CD4-positive, alpha-beta T cell treated with Interleukin-6 at 100 ng/mL for 8 hours (primary cell): ENCODE measurements at regions not wholly inside any gene's neighbourhood (a gene's known extent, or its start where the extent isn't known, plus 50 kb on each side); places are given as distances from the start of the nearest gene placed in this dataset.

Source experiments
- DNase-seq: peaks from one replicate; pipeline ENCODE4 v3.0.0-alpha.2; 2020; ENCODE audit warnings: mixed read lengths, low spot score

DNA sequence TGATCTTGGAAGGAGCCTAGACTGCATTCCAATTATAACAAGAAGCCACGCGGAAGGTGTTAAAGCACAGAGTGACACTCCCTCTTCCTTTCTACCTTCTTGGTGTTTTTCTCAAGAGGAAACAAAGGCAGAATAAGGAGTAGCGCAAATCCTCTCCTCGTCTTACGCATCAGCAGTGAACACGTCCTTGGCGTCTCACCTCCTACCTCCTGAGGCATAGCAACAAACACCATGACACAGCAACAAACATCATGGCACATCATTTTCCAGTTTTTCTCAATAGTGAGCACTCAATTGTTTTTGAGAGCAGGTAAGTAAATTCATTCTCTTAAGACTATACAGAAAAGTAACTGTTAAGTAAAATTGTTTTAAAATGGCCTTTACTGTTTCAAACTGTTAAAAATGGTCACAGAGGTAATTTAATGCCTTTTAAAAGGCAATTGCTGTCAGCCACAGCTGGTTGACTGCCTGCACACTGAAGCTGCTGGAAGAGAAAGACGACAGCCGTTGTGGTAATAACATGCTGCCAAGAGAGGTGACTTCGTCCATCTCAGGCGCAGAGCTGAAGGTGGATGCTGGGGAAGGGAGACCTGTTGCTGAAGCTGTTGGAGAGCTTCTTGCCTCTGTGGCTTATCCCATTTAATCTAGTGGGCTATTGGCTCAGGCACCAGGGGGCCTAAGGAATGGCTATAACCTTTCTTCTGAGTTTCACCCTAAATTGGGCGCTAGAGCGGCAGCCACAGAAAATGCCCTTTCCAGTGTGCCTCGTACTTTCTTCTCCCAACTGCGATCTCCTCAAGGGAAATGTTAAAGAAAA, 703.7 kb downstream of the UQCRFS1 start:
- DNase-seq: no peak

DNA sequence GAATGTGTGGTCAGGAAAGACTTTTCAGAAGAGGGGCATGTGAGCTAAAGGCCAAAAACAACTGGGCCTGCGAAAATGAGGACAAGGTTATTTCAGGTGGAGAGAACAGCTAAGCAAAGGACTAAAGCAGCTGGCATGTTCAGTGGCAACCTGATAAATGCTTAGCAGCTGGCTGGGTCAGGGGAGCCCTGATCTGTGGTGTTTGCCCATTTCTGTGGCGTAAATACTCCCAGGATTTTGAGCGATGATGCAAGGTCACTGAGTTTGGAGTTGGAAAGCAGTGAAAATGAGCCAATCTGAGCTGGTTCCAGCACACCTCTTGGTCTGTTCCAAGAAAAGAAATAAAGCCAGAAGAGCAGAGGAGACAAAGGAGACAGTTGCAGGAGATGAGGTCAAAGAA, 704.3 kb downstream of the UQCRFS1 start:
- no peak for DNase-seq

DNA sequence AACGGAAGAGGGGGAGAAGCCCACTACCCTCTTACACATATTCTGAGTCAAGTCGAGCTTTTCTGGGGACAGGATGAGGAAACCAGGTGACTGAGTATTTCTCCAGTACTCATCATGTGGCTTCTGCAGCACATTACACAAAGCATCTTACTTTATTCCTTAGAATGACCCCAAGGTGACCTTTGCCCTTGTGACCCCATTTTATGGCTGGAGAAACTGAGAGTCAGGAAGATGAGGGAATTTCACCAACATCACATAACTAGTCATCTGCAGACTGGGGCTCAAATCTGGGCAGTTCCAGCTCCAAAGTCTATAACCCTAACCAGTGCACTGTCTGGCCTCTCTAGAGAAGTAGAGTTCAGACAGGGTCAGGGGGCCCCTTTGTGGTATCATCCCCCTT, 707.0 kb downstream of the UQCRFS1 start:
- DNase-seq: no peak

DNA sequence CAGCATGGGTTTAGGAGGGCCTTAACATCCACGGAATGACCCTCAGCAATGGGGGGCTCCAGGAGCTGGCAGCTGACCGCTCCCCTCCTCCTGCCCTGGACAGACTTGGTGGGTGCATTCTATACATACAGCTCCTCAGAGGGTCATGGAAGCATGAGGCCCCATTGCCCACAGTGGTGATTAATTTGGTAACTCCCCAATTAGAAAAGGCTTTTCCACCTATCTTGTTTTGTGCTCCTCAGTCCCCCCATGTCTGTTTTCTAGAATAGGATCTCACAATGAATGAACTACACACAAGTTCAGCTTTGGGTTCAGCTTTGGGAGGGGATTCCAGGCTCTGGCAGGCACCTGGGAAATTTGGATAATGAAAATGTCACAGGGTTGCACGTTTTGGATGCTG, 707.8 kb downstream of the UQCRFS1 start:
- DNase-seq: no peak

DNA sequence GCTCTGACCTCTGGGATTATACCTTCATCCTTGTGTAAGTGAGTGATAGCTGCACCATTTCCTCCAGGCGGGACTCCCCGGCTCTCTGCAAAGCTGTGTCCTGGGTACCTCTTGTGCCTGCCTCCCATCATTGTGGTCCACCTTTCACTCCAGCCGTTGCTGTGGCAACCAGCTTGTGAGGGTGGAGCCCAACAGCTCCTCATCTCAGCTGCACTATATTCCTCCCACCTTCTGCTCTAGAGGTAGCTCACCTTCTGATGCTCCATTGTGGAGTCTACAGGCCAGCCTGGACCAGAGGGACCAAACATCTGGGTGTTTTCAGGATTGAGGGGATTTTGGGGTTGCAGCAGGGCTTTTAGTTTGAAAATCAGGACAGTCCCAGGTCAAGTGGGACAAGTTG, 708.2 kb downstream of the UQCRFS1 start:
- no peak for DNase-seq

DNA sequence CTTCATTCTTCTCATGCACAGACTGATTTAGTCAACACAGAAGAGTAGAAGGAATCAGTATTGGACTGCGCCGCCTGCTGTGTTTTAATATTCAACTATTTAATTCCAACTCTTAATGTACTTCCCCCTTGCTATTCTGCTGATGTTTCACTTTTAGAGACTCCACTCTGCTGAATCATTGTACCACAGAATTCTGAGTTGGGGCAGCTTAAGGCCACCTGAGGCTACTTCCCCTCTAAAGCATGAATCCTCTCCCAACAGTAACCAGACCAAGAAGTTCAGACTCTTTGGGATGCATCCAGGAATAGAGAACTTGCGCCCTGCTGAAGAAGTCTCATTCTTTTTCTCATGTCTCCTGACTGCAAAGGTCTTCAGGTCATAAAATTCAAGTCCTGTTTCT, 708.8 kb downstream of the UQCRFS1 start:
- no peak for DNase-seq

DNA sequence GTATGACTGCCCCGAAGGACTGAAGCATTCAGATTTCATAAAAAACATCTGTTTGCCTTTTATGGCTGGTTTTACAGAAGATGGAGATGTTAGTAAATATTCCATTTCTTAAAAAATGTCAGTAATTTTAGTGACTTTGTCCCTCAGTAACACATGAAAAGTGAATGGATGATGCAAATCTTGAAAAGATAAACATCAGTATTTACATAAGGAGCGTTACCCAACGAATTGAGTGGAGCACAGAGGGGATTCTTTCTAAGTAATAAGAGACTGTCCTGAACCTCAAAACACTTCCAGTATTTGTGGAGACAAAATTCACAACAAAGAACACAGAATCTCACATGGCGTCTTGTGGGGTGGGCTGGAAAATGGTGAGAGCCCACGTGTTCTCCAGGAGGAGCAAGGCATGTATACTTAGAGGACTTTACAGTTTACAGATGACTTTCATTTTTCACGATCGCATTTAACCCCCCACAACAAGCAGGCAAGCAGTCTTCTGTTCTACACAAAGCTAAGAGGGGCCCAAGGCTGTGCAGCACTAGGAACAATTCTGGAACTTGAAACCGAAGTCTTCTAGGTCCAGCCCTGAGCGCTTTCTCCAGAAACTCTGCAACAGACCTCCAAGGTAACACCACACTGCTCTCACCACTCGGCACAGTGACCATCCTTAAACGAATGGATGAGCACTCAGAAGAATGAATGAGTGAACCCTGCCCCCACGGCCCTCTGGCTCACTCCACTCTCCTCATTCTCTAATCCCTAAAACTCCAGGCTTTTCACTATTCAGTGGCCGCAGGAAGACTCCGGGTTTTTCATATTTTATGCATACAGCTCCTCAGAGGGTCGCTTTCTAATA, 709.8 kb downstream of the UQCRFS1 start:
- no peak for DNase-seq

DNA sequence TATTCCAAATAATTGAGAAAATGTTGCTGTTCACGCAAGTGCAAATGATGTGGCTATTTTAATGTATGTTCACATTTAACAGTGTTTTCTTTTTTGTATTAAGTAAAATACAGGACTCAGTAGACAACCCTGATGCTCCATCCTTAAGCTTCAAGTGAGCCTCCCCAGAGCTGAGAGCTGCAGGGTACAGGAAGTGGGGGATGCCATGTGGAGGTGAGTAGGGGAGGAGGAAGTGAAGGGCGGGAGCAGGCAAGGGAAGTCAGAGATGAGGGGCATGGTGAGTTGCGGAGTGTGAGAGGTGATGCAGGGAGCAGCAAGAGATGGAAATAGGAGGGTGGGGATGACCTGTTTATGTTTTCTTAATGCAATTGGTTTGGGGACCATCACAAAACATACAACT, 711.0 kb downstream of the UQCRFS1 start:
- DNase-seq: no peak

DNA sequence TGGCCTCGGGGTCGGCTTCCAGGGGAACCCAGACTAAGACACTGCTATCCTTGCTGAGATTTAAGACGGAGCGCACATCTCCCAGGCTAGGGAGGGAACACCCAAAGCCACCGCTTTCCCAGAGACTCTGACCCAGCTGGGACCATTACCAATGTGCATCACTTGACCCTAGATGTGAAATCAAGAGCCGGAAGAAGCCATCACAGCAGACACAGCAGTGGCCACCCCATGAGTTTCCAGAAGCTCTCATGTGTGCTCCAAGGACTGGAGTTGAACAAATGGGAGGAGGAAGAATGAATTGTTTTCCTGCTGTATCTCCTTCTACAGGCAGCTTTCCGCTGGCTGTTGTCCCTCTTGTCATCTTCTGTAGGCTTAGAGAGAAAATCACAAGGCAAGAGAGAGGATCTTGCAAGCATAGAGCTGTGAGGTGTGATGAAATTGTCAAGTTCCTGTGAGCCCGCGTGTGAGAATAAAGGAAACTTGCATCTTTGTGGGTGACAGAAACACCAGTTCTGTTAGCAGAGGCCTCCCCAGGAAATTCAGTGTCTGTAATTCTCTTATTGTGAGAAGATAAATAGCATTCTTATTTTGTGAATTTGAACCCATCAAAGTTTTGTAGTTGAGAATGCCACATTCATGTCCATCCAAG, 711.8 kb downstream of the UQCRFS1 start:
- DNase-seq: no peak

DNA sequence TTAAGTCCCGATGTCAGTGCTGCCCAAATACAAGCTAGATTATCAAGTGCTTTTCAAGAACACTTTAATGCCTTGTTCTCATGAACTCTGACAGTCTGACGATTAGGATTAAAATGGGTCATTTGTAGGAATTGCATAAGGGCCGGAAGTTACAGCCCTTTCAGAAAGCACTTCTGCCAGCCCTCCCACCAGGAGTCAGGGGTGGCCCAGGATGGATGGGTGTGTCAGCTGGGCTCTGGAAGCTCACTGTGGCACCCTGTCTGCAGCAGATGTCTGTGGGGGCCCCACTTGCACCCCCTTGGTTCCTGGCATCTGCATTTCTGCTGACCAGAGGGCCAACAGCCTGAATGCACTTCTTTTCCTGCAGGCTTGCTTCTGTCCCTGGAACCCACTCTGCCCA, 712.7 kb downstream of the UQCRFS1 start:
- DNase-seq: no peak

DNA sequence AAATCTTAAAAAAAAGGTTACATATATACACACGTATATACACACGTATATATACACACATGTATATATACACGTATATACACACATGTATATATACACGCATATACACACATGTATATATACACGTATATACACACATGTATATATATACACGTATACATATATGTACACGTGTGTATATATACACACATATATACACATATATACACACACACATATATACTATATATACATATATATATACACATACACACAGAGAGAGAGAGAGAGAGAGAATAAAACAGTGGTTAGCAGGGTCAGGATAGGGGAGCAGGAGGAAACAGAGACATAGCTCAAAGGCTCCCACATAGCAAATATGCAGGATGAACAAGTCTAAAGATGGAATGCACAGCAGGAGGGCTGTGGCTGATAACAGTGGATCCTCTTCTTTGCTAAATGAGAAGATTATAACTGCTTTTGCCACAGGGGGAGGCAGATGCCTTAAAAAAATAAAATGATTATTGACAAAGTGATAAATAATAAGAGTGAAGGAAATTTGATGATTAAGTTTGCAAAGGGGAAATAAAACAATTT, 714.5 kb downstream of the UQCRFS1 start:
- DNase-seq: no peak

DNA sequence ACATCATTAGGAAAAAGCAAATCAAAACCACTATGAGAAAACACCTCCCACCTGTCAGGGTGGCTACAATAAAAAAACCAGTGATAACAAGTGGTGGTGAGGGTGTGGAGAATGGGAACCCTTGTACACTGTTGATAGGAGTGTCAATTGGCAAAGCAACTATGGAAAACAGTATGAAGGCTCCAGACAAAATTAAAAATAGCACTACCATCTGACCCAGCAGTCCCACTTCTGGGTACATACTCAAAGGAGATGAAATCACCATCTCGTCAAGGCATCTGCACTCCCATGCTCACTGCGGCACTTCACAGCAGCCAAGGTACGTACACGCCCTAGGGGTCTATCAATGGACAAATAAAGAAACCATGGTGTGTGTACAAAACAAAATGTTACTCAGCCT, 715.1 kb downstream of the UQCRFS1 start:
- no peak for DNase-seq

DNA sequence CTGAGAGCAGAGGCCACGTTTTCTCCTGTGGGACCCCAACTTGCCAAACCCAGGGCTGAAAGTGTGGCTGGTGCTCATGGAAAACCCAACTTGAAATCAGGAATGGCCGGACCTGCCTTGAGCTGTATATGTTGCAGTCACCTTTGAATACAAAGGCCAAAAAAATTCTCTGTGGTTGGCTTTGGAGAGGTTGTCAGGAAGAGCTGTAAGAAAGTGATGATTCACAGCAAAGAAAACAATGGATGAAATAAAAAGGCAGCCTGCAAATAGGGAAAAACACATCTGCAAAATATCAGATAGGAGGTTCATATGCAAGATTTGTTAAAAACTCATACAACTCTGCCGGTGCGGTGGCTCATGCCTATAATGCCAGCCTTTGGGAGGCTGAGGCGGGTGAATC, 715.8 kb downstream of the UQCRFS1 start:
- DNase-seq: no peak

DNA sequence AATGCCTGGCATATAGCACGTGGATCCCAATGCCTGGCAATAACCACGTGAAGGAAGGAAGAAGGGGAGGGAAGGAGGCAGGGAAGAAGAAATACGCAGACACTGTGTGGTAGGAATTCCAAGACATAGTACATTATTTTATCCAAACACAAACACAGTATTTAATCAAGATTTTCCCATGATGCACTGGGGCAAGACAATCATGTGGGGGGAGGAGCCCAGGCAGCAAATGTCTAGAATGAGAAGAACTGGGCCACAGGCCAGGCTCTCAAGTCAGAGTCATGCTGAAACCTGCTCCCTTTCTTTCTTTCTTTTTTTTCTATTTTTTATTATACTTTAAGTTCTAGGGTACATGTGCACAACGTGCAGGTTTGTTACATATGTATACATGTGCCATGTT, 717.9 kb downstream of the UQCRFS1 start:
- no peak for DNase-seq

DNA sequence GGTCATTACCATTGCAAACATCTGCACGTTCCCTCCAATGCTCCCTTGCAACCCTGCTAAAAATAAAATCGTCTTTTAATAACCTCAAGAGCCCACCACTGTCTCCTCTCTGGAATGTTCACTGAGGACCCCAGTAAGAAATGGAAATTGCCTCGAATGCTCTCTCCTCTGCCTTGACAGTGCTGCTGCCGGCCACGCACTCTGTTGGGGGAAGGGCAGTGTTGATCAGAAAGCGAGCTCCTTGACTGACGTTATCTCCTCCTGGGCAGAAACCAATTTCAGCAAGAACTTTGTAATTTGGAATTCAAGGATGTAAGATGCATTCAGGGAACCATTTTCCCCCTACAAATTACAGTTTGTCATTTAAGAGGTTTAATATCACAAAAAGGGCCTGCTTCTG, 718.5 kb downstream of the UQCRFS1 start:
- no peak for DNase-seq

DNA sequence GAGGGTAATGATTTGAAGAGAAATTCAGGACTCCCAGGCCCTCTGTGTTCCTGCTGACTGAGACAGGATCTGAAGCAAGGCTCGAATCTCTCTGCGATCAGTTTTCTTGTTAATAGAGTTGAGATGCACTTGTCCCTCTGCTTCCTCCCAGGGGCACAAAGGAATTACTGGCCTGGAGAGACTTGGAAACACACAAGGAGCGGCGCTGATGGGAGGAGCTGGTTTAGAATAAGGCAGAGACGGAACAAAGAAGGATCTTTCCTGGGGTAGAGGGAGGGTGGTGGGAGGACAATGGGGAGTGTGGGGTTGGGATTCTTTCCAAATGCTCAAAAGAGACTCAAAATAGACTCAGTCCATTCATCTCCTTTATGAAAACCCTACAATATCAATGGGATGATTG, 719.1 kb downstream of the UQCRFS1 start:
- no peak for DNase-seq

DNA sequence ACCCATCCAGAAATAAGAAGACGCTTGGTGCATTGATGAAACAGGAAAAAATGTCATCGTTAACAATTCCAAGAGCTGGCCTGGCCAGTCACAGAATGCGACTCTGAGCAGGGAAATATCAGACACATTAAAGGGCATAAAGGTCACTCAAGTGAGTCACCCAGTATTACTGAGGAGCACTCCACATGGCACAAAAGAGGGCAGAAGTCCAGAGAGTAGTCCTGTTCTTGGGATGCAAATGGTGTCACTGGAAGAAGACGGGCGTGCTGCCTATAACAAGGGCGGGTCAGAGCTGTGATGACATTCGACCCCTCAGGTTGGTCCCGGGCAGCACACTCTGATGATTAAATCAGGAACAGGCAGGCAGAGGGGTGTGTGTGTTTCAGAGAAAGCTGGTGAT, 720.3 kb downstream of the UQCRFS1 start:
- no peak for DNase-seq

DNA sequence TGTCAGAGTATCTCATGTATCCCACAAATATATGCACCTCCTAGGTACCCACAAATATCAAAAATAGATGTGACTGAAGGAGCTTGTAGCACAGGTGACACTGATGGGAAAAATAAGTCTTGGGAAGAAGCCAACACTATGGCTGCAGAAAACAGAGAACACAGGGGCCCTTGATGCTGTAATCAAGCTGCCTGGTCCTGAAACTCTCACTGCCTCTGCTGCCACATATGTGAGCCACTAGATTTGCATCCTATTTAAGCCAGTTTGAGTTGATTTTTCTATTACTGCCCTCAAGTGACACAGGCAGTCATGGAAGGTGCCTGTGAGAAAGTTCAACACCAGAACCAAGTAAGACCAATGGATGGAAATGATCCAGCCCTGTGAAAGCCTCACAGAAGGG, 720.8 kb downstream of the UQCRFS1 start:
- DNase-seq: no peak

DNA sequence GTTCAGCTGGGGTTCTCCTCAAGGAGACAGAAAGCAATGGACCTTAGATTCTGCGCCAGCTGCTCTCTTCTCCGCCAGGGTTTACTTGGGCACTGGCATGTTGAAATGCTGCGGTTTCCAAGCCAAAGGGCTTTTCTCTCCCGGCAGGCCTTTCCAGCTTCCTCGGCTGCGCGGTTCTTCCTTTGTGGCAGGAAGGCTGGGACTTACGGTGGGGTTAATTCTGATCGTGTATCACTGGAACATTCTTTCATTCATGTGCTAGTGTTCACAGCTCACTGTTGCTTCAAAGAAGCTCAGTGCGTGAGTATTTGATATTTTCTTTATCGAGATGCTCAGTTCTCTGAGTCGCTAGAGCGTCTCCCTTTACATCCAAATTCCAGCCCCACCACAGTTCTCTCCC, 723.2 kb downstream of the UQCRFS1 start:
- no peak for DNase-seq

DNA sequence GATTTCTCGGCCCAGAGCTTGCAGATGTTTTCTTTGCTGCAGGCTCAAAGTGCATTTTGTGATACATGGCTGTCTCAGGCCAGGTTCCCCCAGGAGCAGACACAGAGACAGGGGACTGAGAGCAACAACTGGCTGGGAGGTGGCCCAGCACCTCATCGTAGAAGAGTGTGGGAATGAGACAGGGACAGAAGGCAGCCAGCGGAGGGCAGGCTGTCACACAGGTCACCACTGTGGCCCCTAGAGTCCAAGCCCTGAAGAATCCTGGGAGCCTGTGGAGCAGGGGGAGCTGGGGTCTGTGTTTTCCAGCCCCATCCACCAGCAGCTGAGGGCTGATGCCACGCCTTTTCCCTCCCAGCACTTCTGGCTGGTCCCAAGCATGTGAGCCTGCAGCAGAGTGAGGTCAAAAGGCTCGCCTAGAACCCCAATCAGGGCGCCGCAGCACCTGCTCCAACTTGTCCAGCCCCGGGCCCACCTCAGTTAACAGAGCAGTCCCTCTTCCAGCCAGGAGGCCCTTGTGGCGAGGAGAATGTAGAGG, 723.8 kb downstream of the UQCRFS1 start:
- DNase-seq: no peak

DNA sequence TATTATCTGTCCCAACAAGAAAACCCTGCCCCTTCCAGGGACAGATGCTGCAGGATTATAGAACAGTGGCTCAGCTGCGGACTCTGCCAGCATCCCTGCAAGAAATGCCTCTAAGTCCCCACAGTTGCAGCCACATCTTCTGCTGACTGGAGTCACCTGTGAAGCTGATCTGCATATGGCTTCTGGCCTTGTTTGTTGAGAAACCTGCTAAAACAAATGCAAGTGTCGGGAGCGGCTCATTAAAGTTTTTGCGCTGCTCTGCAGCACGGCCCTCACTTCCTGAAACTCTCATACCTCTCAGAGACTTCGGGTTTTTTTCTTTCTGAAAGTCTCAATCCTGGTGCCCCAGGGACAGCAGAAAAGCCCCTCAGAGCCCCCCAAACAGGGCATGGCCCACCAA, 725.0 kb downstream of the UQCRFS1 start:
- no peak for DNase-seq

DNA sequence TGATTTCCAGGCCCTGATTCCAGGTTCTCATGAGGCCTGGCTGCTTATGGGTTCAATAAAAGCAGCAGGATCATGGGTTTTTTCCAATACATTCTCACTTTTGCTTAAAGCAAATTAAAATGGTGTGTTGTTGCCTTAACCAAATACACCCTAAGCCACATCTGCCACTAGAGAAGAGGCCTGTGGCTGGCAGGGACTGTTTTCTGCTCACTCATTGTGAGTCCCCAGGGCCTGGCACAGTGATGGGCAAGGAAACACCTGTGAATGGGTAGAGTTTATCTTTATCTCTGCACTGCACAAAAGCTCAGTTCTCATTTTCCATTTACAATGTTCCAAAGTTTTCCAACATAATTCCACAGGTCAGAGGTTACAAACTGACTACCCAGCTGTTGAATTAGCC, 726.0 kb downstream of the UQCRFS1 start:
- DNase-seq: no peak
